ENCODE measurements at regions not wholly inside any gene's neighbourhood (a gene's known extent, or its start where the extent isn't known, plus 50 kb on each side); places are given as distances from the start of the nearest gene placed in this dataset.

DNA sequence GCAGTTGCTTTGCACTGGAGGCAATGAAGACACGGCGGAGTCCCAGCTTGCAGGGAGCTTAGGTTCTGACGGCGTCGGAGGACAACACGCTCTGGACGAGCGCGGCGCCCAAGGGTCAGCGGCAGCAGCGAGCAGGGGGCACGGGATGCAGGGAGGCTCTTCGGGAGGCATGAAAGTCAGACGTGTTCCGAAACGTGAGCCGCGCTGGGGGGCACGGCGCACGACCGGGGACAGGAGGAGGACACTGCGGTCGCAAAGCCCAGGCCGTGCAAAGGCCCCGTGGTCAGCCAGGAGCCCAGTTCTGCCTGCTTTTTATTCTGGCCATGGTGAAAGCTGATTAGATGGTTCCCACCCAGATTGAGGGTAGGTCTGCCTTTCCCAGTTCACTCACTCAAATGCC lies 294.6 kb downstream of the SNAPC1 start:
- no CpG with 5 or more reads among the region's 27 CpGs for WGBS (ENCODE audit: extremely low coverage, insufficient read length, low lambda C conversion rate)
- peaks cover 8 to 13% of the 10 kb centered on the region in 2 experiments for H3K4me1 Mint-ChIP-seq
- Histone ChIP-seq H3K4me2 (ENCODE audit: insufficient read depth, insufficient read length, low read length) (no peak overlapping the region), H3K27ac (ENCODE audit: insufficient read length, low read depth, low read length) (no peak overlapping the region), H3K79me1 (ENCODE audit: insufficient read depth, low read depth, low read length, poor library complexity, severe bottlenecking) (no peaks in the 10 kb centered on the region), H4K91ac (ENCODE audit: insufficient read length, low read depth, low read length) (no peak overlapping the region), H3K18ac (ENCODE audit: insufficient read length, low read depth, low read length) (no peak overlapping the region), H3K23me2 (ENCODE audit: insufficient read length, low read depth, low read length, poor library complexity, severe bottlenecking) (no peaks in the 10 kb centered on the region), H3T11ph (ENCODE audit: low read length) (no peak overlapping the region), H2BK120ac (ENCODE audit: low read depth, low read length, poor library complexity, severe bottlenecking) (no peak overlapping the region), H3K14ac (ENCODE audit: insufficient read depth, low read length) (no peak overlapping the region), H3K4me1 (ENCODE audit: insufficient read depth, low read length) (0 out of 2 replicates have a peak, but pooled peaks cover 2% of the 10 kb centered on the region), H2AFZ (ENCODE audit: low read length) (no peak overlapping the region), H4K8ac (replicated peaks; ENCODE audit: insufficient read length, low read depth, low read length) (no peak overlapping the region), H2BK12ac (ENCODE audit: insufficient read length, low read depth, low read length) (no peak overlapping the region), H3K9ac (ENCODE audit: extremely low read depth, insufficient read length, low read length) (no peak overlapping the region), H3K79me2 (ENCODE audit: insufficient read depth, low read length) (no peaks in the 10 kb centered on the region), H3K23ac (ENCODE audit: insufficient read length, low read depth, low read length) (no peak overlapping the region), H2BK15ac (ENCODE audit: low read depth, low read length) (no peak overlapping the region), H3K56ac (ENCODE audit: insufficient read length, low read depth, low read length) (no peak overlapping the region), H2BK20ac (ENCODE audit: low read depth, low read length, poor library complexity, severe bottlenecking) (no peak overlapping the region), H3K4ac (ENCODE audit: low read depth, low read length) (no peak overlapping the region), H2BK5ac (ENCODE audit: insufficient read length, low read length) (no peak overlapping the region), H2AK5ac (ENCODE audit: insufficient read length, low read length) (no peak overlapping the region), H3K27me3 (ENCODE audit: insufficient read depth, low read length) (no peaks in the 10 kb centered on the region), H3K9me3 (ENCODE audit: control insufficient read depth, low read depth, low read length) (peaks cover under 1% of the 10 kb centered on the region), H4K5ac (ENCODE audit: insufficient read length, low read depth, low read length) (no peak overlapping the region), H4K20me1 (ENCODE audit: control insufficient read depth, insufficient read depth, insufficient read length) (no peaks in the 10 kb centered on the region)
- H3K4me3 Mint-ChIP-seq: no peak overlapping the region
- no peak overlapping the region for H3K27ac Mint-ChIP-seq
- TF ChIP-seq, protein P1, sequence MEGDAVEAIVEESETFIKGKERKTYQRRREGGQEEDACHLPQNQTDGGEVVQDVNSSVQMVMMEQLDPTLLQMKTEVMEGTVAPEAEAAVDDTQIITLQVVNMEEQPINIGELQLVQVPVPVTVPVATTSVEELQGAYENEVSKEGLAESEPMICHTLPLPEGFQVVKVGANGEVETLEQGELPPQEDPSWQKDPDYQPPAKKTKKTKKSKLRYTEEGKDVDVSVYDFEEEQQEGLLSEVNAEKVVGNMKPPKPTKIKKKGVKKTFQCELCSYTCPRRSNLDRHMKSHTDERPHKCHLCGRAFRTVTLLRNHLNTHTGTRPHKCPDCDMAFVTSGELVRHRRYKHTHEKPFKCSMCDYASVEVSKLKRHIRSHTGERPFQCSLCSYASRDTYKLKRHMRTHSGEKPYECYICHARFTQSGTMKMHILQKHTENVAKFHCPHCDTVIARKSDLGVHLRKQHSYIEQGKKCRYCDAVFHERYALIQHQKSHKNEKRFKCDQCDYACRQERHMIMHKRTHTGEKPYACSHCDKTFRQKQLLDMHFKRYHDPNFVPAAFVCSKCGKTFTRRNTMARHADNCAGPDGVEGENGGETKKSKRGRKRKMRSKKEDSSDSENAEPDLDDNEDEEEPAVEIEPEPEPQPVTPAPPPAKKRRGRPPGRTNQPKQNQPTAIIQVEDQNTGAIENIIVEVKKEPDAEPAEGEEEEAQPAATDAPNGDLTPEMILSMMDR (conservative IDR thresholded peaks at IDR 0.05): no peak
- H3K36me3 Mint-ChIP-seq (ENCODE audit: insufficient read depth in 1 of 3, low read depth in 3 of 3): peaks cover 3 to 8% (median 4%) of the 10 kb centered on the region in 3 experiments; a peak in 5 of 7 replicates
- peaks cover 5 to 8% of the 10 kb centered on the region in 2 experiments; a peak in 4 of 5 replicates for H3K9me3 Mint-ChIP-seq
- H3K27me3 Mint-ChIP-seq (ENCODE audit: low read depth): no peaks in the 10 kb centered on the region
- no peak for DNase-seq

Data from H9 (cell line).